ENCODE measurements at regions not wholly inside any gene's neighbourhood (a gene's known extent, or its start where the extent isn't known, plus 50 kb on each side); places are given as distances from the start of the nearest gene placed in this dataset.

DNA sequence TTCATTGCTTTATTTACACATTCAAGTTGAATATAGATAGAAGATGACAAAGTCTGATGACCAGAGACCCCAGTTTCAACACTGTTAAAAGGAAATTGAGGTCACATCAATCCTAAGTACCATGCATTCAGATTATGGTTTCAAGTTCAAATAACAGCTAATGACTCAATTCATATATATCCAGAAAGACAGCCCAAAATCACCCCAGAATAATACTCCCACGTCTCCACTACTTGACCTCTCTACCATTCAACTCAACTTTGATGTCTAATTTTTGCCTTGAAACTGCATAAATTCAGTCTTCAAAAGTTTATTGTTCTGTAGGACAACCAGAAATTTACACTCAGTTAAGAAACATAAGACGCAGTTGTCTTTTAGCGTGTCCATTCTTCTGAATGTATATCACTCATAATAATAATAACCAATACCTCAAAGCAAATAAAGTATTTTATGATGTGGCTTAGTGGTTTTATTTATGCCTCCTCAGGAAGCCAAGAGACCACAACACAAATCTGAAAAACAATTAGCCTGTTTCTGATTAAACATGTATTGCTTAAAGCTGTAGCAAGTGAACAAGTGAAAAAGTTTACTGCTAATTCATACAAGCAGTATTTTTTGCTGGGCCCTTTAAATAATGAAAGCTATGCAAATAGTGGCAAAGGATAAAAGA is 569.0 kb downstream of the LTN1 start:
- no peak for TF ChIP-seq CTCF (IDR thresholded peaks at IDR 0.05; ENCODE audit: unreplicated experiment in 3 of 3)
- Mint-ChIP-seq H3K36me3 (ENCODE audit: low read depth) (no peaks in the 10 kb centered on the region), H3K4me3 (no peak overlapping the region), H3K9me3 (no peaks in the 10 kb centered on the region), H3K27ac (peak overlapping the region; percentile 24 to 59 (median 27)), H3K4me1 (peaks cover 44% of the 10 kb centered on the region), H3K27me3 (ENCODE audit: low read depth) (no peaks in the 10 kb centered on the region)

DNA sequence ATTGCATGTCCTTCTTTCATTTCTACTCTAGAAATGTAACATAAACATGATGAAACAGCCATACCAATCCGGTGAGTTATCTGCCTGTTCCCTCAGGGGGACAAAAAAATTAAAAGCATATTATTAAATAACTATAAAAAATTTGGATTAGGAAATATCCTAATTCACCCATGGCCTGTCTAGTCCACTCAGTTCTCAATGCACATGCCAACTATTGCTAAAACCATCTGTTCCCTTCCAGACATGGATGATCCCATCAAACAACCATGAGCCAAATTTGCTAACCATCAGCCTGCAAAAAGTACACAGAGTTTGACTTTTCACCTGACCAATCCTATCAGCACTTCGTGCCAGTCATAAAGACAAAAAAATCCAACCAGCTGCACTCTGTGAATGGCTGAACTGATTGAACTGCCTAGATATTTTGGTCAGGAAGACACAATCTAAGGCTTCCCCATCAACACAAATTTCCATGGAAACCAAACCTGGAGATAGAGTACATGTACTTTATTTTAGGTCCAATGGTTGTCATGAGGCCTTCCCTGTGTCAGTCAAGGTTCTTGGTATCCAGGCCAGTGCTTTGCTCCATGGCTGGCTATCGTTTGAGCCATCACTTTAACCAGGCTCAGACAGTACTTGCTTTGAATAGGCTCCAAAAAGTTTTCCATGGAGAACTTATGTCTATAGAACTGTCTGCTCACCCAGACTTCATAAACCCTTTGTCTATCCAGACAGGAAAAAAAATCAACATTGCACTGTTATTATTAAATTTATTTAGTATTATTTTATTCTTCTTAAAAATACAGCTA is 570.8 kb downstream of the LTN1 start:
- Mint-ChIP-seq H3K27ac (peak overlapping the region in 2 of 3 experiments; percentile 66 to 85), H3K4me1 (peaks cover 29% of the 10 kb centered on the region), H3K36me3 (ENCODE audit: low read depth) (no peaks in the 10 kb centered on the region), H3K4me3 (no peak overlapping the region), H3K9me3 (no peaks in the 10 kb centered on the region), H3K27me3 (ENCODE audit: low read depth) (no peaks in the 10 kb centered on the region)
- TF ChIP-seq CTCF (IDR thresholded peaks at IDR 0.05; ENCODE audit: unreplicated experiment in 3 of 3) = no peak

DNA sequence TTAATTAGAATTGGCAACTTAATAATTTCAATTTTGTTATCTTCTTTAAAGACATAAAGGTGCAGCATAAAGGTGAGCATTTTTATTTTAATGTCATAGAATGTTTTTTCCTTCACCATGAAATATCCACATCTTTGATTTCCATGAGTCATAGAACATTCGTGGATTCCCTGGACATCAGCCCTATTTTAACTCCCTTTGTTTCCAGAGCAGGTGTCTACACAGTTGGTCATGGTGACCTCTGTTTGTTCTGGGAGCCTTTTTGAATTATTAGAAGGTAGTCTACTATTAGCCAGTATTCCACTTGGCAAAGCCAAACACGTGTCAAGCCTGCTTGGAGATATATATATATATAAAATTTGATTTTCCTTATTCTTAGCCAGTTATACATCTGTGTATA is 572.9 kb downstream of the LTN1 start:
- no peaks in the 10 kb centered on the region for H3K27me3 Mint-ChIP-seq (ENCODE audit: low read depth)
- TF ChIP-seq CTCF (IDR thresholded peaks at IDR 0.05; ENCODE audit: unreplicated experiment in 3 of 3) = no peak
- no peak overlapping the region for H3K4me3 Mint-ChIP-seq
- no peaks in the 10 kb centered on the region for H3K9me3 Mint-ChIP-seq
- peak overlapping the region in 1 of 3 experiments; percentile 54 for H3K27ac Mint-ChIP-seq
- peaks cover 21% of the 10 kb centered on the region for H3K4me1 Mint-ChIP-seq
- H3K36me3 Mint-ChIP-seq (ENCODE audit: low read depth) = no peaks in the 10 kb centered on the region

DNA sequence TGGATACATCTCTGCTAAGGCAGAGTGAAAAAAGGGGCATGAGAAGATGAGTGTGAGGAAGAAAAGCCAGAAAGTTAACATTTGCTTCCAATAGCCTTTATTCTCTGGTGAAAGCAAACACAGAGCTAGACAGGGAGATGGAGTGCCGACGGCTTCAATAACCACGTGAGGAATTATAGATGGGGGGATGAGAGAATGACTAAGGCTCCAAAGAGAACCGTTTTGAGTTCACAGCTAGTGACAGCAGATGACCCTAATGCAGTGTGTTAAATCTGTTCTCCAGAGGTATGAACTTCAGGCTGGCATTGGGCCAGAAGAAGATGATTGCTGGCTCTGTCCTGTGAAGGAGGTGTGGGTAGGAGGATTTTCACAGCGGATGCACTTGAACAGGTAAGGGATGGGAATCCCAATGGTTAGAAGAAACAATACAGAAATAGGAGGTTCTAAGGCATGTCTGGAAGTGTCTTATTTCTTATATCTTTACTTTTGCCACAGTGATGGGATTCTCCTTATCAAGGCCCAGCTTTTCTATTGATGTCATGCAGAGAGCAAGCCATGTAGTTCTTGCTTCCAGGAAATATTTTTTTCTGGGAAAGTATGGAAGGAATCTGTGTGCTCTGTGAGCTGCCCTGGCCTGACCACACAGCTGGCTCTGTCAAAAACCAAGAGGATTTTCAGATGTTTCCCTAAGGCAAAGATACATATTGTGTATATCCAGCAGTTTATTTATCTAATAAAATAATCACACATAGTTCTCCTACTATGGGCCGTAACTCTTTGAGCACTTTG is 573.8 kb downstream of the LTN1 start:
- TF ChIP-seq CTCF (IDR thresholded peaks at IDR 0.05; ENCODE audit: unreplicated experiment in 3 of 3) = no peak
- Mint-ChIP-seq H3K27ac (no peak overlapping the region), H3K27me3 (ENCODE audit: low read depth) (no peaks in the 10 kb centered on the region), H3K36me3 (ENCODE audit: low read depth) (no peaks in the 10 kb centered on the region), H3K4me3 (no peak overlapping the region), H3K9me3 (no peaks in the 10 kb centered on the region), H3K4me1 (peaks cover 18% of the 10 kb centered on the region)

- Mint-ChIP-seq H3K4me3 (no peak overlapping the region), H3K9me3 (no peaks in the 10 kb centered on the region), H3K27ac (no peak overlapping the region), H3K36me3 (ENCODE audit: low read depth) (no peaks in the 10 kb centered on the region), H3K27me3 (ENCODE audit: low read depth) (no peaks in the 10 kb centered on the region), H3K4me1 (peaks cover 12% of the 10 kb centered on the region)
- no peak for TF ChIP-seq CTCF (IDR thresholded peaks at IDR 0.05; ENCODE audit: unreplicated experiment in 3 of 3)
Measured at GRCh38 chr21:28410256-28410655, 582.4 kb downstream of the LTN1 start.

Measured in nephron (organoid).